ENCODE measurements at regions not wholly inside any gene's neighbourhood (a gene's known extent, or its start where the extent isn't known, plus 50 kb on each side); places are given as distances from the start of the nearest gene placed in this dataset.

GRCh38 chr3:168806871-168807270 is 711.1 kb upstream of the GOLIM4 start:
- ATAC-seq (ENCODE audit: insufficient read depth, low read depth), result no peak

GRCh38 chr3:168803536-168803935 is 707.8 kb upstream of the GOLIM4 start:
- TF ChIP-seq CTCF (IDR thresholded peaks at IDR 0.05; ENCODE audit: borderline replicate concordance, extremely low read depth, low read length, poor library complexity, severe bottlenecking) (no peak), EZH2 (IDR thresholded peaks at IDR 0.05; ENCODE audit: borderline replicate concordance, low read depth, low read length, severe bottlenecking) (no peak)
- H3K9me3 ChIP-seq (ENCODE audit: insufficient read depth, low read length, severe bottlenecking), result no peaks in the 10 kb centered on the region
- no peak for ATAC-seq (ENCODE audit: insufficient read depth, low read depth)
- DNase-seq, result no peak
- no peaks in the 10 kb centered on the region for H3K4me1 ChIP-seq (ENCODE audit: insufficient read depth, low read length)
- no peak overlapping the region for H3K9ac ChIP-seq (ENCODE audit: low read depth, low read length)
- no peak overlapping the region for H3K4me3 ChIP-seq (ENCODE audit: low read depth in 1 of 2, low read length in 2 of 2)
- H2AFZ ChIP-seq (ENCODE audit: low read depth, low read length), result no peak overlapping the region
- no peaks in the 10 kb centered on the region for H3K79me2 ChIP-seq (ENCODE audit: insufficient read depth, low read length)
- no peak overlapping the region for H3K4me2 ChIP-seq (ENCODE audit: insufficient read depth, low read length)
- no peak overlapping the region for H3K27ac ChIP-seq (ENCODE audit: low read length)
- H3K36me3 ChIP-seq (ENCODE audit: insufficient read depth, low read length), result no peaks in the 10 kb centered on the region
- no peaks in the 10 kb centered on the region for H4K20me1 ChIP-seq (ENCODE audit: insufficient read depth, low read length)
- H3K27me3 ChIP-seq (ENCODE audit: insufficient read depth, low read length, poor library complexity), result no peaks in the 10 kb centered on the region

More at GRCh38 chr3:168806871-168807270, 711.1 kb upstream of the GOLIM4 start:
- TF ChIP-seq EZH2 (IDR thresholded peaks at IDR 0.05; ENCODE audit: borderline replicate concordance, low read depth, low read length, severe bottlenecking) (no peak), CTCF (IDR thresholded peaks at IDR 0.05; ENCODE audit: borderline replicate concordance, extremely low read depth, low read length, poor library complexity, severe bottlenecking) (no peak)
- Histone ChIP-seq H3K4me3 (ENCODE audit: low read depth in 1 of 2, low read length in 2 of 2) (no peak overlapping the region), H3K9me3 (ENCODE audit: insufficient read depth, low read length, severe bottlenecking) (no peaks in the 10 kb centered on the region), H3K9ac (ENCODE audit: low read depth, low read length) (no peak overlapping the region), H3K4me1 (ENCODE audit: insufficient read depth, low read length) (no peaks in the 10 kb centered on the region), H2AFZ (ENCODE audit: low read depth, low read length) (no peak overlapping the region), H3K79me2 (ENCODE audit: insufficient read depth, low read length) (no peaks in the 10 kb centered on the region), H4K20me1 (ENCODE audit: insufficient read depth, low read length) (no peaks in the 10 kb centered on the region), H3K27me3 (ENCODE audit: insufficient read depth, low read length, poor library complexity) (no peaks in the 10 kb centered on the region), H3K36me3 (ENCODE audit: insufficient read depth, low read length) (no peaks in the 10 kb centered on the region), H3K27ac (ENCODE audit: low read length) (no peak overlapping the region), H3K4me2 (ENCODE audit: insufficient read depth, low read length) (no peak overlapping the region)
- DNase-seq, result no peak

- no peak for ATAC-seq (ENCODE audit: insufficient read depth, low read depth)
- no peak overlapping the region for H3K27ac ChIP-seq (ENCODE audit: low read length)
- no peaks in the 10 kb centered on the region for H3K9me3 ChIP-seq (ENCODE audit: insufficient read depth, low read length, severe bottlenecking)
- no peaks in the 10 kb centered on the region for H3K27me3 ChIP-seq (ENCODE audit: insufficient read depth, low read length, poor library complexity)
- no peaks in the 10 kb centered on the region for H3K36me3 ChIP-seq (ENCODE audit: insufficient read depth, low read length)
- TF ChIP-seq EZH2 (IDR thresholded peaks at IDR 0.05; ENCODE audit: borderline replicate concordance, low read depth, low read length, severe bottlenecking), result no peak
- TF ChIP-seq CTCF (IDR thresholded peaks at IDR 0.05; ENCODE audit: borderline replicate concordance, extremely low read depth, low read length, poor library complexity, severe bottlenecking), result no peak
- H3K4me1 ChIP-seq (ENCODE audit: insufficient read depth, low read length), result no peaks in the 10 kb centered on the region
- H4K20me1 ChIP-seq (ENCODE audit: insufficient read depth, low read length), result no peaks in the 10 kb centered on the region
- no peak overlapping the region for H3K4me2 ChIP-seq (ENCODE audit: insufficient read depth, low read length)
- no peak overlapping the region for H3K9ac ChIP-seq (ENCODE audit: low read depth, low read length)
- no peak for DNase-seq
- H3K79me2 ChIP-seq (ENCODE audit: insufficient read depth, low read length), result no peaks in the 10 kb centered on the region
- H3K4me3 ChIP-seq (ENCODE audit: low read depth in 1 of 2, low read length in 2 of 2), result no peak overlapping the region
- H2AFZ ChIP-seq (ENCODE audit: low read depth, low read length), result no peak overlapping the region
These were observed 707.0 kb upstream of the GOLIM4 start for GRCh38 chr3:168802766-168803165.

GRCh38 chr3:168801794-168802193 is 706.1 kb upstream of the GOLIM4 start:
- Histone ChIP-seq H3K36me3 (ENCODE audit: insufficient read depth, low read length) (no peaks in the 10 kb centered on the region), H4K20me1 (ENCODE audit: insufficient read depth, low read length) (no peaks in the 10 kb centered on the region), H3K4me1 (ENCODE audit: insufficient read depth, low read length) (no peaks in the 10 kb centered on the region), H3K79me2 (ENCODE audit: insufficient read depth, low read length) (no peaks in the 10 kb centered on the region), H3K4me3 (ENCODE audit: low read depth in 1 of 2, low read length in 2 of 2) (no peak overlapping the region), H3K27ac (ENCODE audit: low read length) (no peak overlapping the region), H3K4me2 (ENCODE audit: insufficient read depth, low read length) (no peak overlapping the region), H3K9me3 (ENCODE audit: insufficient read depth, low read length, severe bottlenecking) (no peaks in the 10 kb centered on the region), H3K9ac (ENCODE audit: low read depth, low read length) (no peak overlapping the region), H2AFZ (ENCODE audit: low read depth, low read length) (no peak overlapping the region), H3K27me3 (ENCODE audit: insufficient read depth, low read length, poor library complexity) (no peaks in the 10 kb centered on the region)
- ATAC-seq (ENCODE audit: insufficient read depth, low read depth), result no peak
- no peak for DNase-seq
- no peak for TF ChIP-seq CTCF (IDR thresholded peaks at IDR 0.05; ENCODE audit: borderline replicate concordance, extremely low read depth, low read length, poor library complexity, severe bottlenecking)
- TF ChIP-seq EZH2 (IDR thresholded peaks at IDR 0.05; ENCODE audit: borderline replicate concordance, low read depth, low read length, severe bottlenecking), result no peak
